HCT116 (cell line): ENCODE measurements at regions not wholly inside any gene's neighbourhood (a gene's known extent, or its start where the extent isn't known, plus 50 kb on each side); places are given as distances from the start of the nearest gene placed in this dataset.

Experiments
- CEBPB ChIP-seq: IDR thresholded peaks from 2 replicates; pipeline ENCODE4 v1.6.1; 2012; ENCODE audit warnings: low read depth
- CTCF ChIP-seq, 3 experiments: fragments of 200-600 bp in 1 of 3; sonication (generic) in 1 of 3; IDR thresholded peaks in 2 of 3; conservative IDR thresholded peaks in 1 of 3; 2 replicates each; pipeline ENCODE4 v1.5.1; 2012 to 2017; ENCODE audit warnings: low read depth in 2 of 3, low read length in 2 of 3, antibody characterized with exemption in 1 of 3, borderline replicate concordance in 1 of 3, control low read depth in 1 of 3, mild to moderate bottlenecking in 1 of 3, mixed read lengths in 1 of 3, mixed run types in 1 of 3, moderate library complexity in 1 of 3; ENCODE audit not compliant: insufficient read depth in 1 of 3
- MAX ChIP-seq: IDR thresholded peaks from 2 replicates; pipeline ENCODE4 v1.6.1; 2012
- POLR2AphosphoS5 ChIP-seq: IDR thresholded peaks from 2 replicates; pipeline ENCODE4 v1.6.1; 2011; ENCODE audit warnings: mild to moderate bottlenecking, low read depth, low read length, moderate library complexity
- RAD21 ChIP-seq: IDR thresholded peaks from 2 replicates; pipeline ENCODE4 v1.6.1; 2012; ENCODE audit warnings: low read depth, mild to moderate bottlenecking
- REST ChIP-seq: IDR thresholded peaks from 2 replicates; pipeline ENCODE4 v1.6.1; 2012; ENCODE audit warnings: low read depth
- SIN3A ChIP-seq: IDR thresholded peaks from 2 replicates; pipeline ENCODE4 v1.6.1; 2012; ENCODE audit warnings: low read depth
- SRF ChIP-seq: IDR thresholded peaks from 2 replicates; pipeline ENCODE4 v1.6.1; 2012; ENCODE audit warnings: low read depth
- YY1 ChIP-seq: IDR thresholded peaks from 2 replicates; pipeline ENCODE4 v1.6.1; 2011; ENCODE audit warnings: low read length, low read depth, moderate library complexity, mild to moderate bottlenecking; ENCODE audit not compliant: insufficient replicate concordance; ENCODE audit errors: extremely low read depth
- ZNF274 ChIP-seq: fragments of 200-500 bp; sonication (Bioruptor generic); IDR thresholded peaks from 2 replicates; pipeline ENCODE4 v1.6.1; 2014; ENCODE audit warnings: mild to moderate bottlenecking, low read depth, low read length, inconsistent platforms

- TF ChIP-seq CEBPB: no peak
- no peak for TF ChIP-seq CTCF (IDR thresholded peaks at IDR 0.05 in 2 of 3, conservative IDR thresholded peaks at IDR 0.05 in 1 of 3; ENCODE audit: borderline replicate concordance in 1 of 3, insufficient read depth in 1 of 3, low read depth in 2 of 3, low read length in 2 of 3)
- TF ChIP-seq SRF: no peak
- TF ChIP-seq YY1: no peak
- no peak for TF ChIP-seq POLR2AphosphoS5
- TF ChIP-seq ZNF274: no peak
- no peak for TF ChIP-seq MAX
- TF ChIP-seq RAD21: no peak
- no peak for TF ChIP-seq SIN3A
- no peak for TF ChIP-seq REST
Measured at GRCh38 chr5:110977915-110978314, 93.6 kb upstream of the TSLP start.
